DMS153 treated with DMSO at 0.1 percent for 48 hours (cell line): ENCODE measurements at regions not wholly inside any gene's neighbourhood (a gene's known extent, or its start where the extent isn't known, plus 50 kb on each side); places are given as distances from the start of the nearest gene placed in this dataset.
"Not testable (repeated sequence)": the region's sequence is repeated elsewhere in the genome, so short reads cannot be mapped to it uniquely, and the experiment has no call there.

Experiments
- DNase-seq: peaks from one replicate; lab custom pipeline; 2025; ENCODE audit not compliant: unreplicated experiment; lab: John Stamatoyannopoulos, UW

- DNase-seq, result not testable (repeated sequence)
Measured at GRCh38 chr6:170087421-170087780, 203.5 kb downstream of the DLL1 start.

GRCh38 chr6:170086639-170087420, 204.0 kb downstream of the DLL1 start:
- no peak for DNase-seq

DNA sequence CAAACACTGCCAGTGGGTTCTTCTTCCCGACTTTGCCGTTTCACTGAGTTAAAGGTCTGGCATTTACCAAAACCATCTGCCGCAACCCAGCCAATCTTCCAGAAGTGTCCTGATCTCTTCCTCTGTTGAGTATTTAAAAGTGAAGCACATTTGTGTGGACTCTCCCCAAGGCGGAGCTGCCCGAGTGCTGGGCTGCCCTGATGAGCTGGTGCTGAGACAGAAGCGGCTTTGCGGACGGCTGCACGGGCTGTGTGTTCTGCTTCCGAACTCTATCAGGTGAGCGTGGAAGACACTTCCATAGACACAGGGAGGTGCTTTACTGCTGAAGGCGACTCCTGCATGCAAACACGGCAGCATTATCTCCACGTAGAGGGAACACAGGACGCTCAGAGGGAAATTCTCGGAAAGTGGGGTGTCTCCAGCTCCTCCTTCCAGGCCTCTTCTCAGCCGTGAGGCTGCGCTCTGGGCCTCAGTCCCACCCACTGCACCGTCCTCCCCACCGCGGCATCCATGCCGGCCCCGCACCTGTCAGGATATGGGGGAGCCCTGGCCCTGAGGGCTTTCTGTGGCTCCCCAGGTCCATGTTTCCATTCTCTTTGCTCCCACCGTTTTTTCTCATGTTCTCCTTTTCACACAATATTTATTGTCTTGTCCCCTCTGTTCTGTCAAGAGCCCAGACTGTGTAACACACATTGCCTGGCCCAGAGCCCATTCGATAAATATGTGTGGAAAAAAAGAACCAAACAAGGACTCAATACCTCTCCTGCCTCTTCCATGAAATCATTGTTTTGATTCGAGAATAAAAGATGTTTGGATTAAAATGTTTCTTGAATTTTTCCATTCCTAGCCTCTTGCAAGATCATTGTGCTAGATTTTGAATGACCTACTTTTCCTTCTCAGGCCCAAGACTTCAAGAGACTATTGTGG, 205.1 kb downstream of the DLL1 start:
- no peak for DNase-seq

DNA sequence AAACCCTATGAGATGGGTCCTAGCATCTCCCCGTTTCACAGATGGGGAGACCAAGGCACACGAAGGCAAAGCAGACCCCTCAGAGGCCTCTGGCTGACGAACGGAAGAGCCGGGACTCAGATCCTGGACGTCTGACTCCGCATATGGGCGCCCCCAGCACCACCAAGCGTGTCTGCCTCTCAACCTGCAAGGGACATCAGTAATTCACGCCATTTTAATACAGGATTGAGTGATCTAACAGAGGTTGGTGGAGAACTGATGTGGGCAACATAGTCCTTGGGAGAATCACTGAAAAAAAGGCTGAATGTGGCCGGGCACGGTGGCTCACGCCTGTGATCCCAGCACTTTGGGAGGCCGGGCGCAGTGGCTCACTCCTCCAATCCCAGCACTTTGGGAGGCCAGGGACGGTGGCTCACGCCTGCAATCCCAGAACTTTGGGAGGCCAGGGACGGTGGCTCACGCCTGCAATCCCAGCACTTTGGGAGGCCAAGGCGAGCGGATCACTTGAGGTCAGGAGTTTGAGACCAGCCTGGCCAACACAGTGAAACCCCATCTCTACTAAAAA, 206.6 kb downstream of the DLL1 start:
- no peak for DNase-seq

DNA sequence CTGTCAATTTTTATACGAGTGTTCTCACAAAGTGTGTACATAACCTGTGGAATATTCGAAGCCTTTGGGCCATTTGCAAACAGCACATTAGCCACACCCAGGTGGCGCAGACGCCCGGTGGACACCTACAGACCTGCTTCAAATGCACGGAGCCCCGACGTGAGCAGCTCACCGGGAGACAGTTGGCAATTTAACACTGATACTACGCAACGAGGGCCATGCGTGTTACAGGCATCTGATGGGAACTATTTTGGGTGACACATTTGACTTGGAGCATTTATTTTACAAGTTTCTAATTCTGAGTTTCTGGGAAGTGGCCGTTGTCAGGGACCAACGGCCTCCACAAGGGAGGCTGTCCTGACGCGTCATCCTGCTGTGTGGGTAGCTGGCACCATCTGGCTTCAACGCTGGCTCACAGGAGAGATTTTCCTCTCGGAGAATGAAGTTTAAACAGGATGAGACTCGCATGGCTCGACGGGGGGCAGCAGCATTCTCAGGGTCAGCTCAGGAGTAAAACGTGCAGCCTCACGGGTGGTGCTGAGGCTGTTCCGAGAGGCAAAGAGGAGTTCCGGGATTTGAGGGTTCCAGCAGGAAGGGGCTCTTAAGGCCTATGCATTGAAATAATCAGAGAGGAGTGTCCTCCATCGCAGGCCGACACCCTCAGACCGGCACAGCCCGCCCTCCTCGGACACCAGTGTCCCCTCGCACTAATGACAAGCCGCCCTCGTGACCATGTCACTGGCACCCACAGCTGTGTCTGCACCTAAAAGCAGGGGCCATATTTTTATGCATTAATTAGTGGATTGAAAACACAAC, 207.4 kb downstream of the DLL1 start:
- no peak for DNase-seq

DNA sequence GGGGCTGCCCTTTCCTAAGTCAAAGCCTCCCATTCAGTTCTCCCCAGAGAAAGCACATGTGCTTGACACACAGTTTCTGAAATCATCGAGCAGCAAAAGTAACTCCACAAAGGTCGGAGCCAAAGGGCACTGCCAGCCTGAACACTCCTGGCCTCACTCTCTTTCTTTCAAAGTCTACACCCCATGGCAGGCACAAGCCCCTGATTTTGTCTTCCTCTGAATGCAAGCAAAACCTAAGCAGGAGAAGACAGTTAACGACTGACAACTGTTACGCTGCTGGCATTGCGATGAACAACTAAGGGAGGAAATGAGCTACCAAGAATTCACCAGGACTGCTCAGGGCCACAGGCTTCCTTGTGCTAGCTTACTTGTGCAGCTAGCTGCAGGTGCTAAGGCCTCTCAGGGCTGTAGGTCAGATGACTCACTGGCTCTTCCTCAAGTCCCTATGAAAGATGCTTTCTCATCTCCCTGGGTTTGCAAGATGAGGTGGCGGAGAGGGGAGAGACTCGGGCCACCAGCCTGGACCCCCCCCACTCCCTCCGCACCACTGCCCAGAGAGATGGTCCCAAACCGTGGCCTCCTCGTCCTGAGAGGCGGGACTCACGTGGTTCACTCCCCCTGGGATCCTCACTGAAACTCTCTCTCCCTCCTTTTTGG, 208.2 kb downstream of the DLL1 start:
- DNase-seq, result no peak

GRCh38 chr6:170082067-170082466, 208.8 kb downstream of the DLL1 start:
- no peak for DNase-seq

DNA sequence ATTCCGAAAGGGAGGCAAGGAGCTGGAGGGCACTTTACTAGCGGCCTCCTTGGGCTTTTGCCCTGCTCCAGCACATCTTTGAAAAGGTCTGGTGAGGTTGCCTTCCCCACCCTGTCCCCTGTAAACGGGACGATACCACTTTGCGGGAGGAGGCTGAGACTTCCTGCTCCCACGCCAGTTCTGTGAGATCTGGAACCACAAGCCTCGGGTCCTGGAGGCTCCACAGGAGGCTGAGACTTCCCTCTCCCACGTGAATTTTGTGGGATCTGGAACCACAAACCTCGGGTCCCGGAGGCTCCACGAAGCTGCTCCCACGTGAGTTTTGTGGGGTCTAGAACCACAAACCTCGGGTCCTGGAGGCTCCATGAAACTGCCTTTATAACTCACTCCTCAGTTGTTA, 209.3 kb downstream of the DLL1 start:
- DNase-seq, result no peak

- peak; percentile 26 for DNase-seq
Measured at GRCh38 chr6:170080828-170081371, 210.0 kb downstream of the DLL1 start.

DNA sequence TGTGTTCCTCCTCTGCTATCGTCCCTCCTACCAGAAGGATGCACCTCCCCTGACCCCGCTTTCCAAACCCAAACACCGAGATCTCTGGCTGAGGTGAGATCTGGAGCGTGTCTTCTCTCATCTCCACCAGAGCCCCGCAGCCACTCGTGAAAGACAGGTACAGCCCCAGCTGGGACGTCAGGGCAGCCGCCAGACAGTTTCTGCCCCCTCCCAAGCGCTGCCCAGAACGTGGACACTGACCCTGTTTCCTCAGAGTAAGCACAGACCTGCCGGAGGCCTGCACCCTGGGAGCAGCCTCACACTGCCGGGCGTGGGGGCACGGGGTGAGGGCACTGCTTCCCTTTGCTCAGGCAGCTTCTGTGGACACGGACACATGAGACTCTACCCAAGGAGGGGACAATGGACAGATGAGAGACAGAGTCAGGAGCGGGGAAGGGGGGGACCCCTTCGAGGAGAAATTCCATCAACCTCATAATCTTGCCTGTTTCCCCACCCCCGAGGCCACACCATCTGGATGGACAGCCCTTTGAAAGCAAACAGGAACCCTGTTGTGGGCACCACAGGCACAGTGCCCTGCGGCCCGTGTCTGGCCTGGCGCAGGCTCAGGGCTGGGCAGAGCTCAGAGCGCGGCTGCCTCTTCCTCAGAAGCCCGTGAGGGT, 210.6 kb downstream of the DLL1 start:
- no peak for DNase-seq

- DNase-seq, result no peak
Measured at GRCh38 chr6:170076466-170077165, 214.3 kb downstream of the DLL1 start.

DNA sequence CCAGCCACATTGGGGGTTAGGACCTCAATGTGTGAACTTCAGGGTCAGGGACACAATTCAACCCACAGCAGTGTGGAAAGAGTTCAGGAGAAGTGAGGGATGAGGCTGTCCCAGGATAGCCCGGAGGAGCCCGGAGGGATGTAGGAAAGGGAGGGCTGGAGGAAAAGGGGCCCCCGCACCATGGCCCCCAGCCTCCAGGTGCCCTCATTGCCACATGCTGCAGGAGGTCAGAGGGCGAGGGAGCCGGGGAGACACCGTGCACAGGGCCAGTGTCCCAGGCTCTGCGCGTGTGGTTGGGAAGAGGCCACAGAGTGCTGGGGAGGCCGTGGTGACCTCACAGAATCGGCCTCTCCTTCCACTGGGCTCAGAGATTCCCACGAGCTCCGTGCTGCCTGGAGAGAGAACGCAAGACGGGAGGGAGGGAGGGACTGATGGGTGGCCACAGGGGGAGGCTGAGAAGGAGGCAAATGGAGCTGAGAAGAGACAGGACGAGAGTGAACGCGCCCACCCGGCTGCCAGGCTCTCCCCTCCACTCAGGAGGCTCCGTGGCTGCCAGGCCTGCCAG, 215.1 kb downstream of the DLL1 start:
- DNase-seq, result no peak

- no peak for DNase-seq
Measured at GRCh38 chr6:170074907-170075306, 216.0 kb downstream of the DLL1 start.

- no peak for DNase-seq
Measured at GRCh38 chr6:170074435-170074834, 216.4 kb downstream of the DLL1 start.

GRCh38 chr6:170073846-170074245, 217.0 kb downstream of the DLL1 start:
- DNase-seq, result no peak

DNA sequence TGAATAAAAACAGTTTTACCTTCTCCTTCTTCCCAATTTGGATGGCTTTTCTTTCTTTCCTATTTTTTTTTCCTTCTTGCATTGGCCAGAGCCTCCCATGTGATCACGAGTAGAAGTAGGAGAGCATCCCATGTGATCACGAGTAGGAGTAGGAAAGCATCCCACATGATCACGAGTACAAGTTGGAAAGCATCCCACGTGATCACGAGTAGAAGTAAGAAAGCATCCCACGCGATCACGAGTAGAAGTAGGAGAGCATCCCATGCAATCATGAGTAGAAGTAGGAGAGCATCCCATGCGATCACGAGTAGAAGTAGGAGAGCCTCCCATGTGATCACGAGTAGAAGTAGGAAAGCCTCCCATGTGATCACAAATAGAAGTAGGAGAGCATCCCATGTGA, 218.6 kb downstream of the DLL1 start:
- no peak for DNase-seq

- DNase-seq, result no peak
Measured at GRCh38 chr6:170069611-170070010, 221.3 kb downstream of the DLL1 start.

DNA sequence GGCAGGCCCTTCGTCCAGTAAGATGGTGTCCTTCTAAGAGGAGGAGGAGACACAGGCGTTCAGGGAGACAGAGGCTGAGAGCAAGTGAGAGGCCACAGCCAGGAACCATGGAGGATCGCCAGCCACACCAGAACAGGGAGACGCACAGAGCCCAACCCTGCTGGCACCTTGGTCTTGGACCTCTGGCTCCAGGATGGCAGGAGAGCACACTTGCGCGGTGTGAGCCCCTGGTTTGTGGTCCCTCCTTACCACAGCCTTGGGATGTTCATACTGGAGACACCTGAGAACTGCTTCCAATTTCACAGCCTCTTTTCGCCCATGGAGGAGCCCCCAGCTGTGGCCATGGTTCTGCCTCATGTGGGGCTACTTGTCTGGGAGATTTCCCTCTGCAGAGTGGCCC, 222.4 kb downstream of the DLL1 start:
- DNase-seq, result no peak

DNA sequence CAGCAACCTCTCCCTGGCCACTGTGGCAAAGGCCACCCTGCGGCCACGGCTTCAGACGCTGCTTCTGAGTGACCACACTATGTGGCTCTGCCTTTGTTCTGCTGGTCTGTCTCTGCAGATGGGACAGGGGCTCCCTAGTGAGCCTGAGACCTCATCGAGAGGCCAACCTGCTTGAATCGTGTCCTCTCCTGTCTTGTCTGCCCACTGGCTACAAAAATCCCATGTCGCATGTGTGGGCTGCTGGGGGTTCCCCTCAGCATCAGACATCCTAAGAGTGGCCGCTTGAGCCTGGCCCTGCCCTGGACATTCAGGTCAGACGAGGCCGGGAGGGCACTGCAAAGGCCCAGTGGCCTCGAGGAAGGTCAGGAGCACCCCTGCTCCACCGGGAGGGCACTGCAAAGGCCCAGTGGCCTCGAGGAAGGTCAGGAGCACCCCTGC, 222.9 kb downstream of the DLL1 start:
- DNase-seq, result no peak
